Osteocyte (in vitro differentiated cells): ENCODE measurements at regions not wholly inside any gene's neighbourhood (a gene's known extent, or its start where the extent isn't known, plus 50 kb on each side); places are given as distances from the start of the nearest gene placed in this dataset.

Source experiments
- DNase-seq: peaks from one replicate; pipeline ENCODE4 v3.0.0; 2021; ENCODE audit warnings: mixed read lengths; ENCODE audit not compliant: unreplicated experiment; ENCODE audit errors: extremely low spot score
- H3K27ac Mint-ChIP-seq: one replicate; pipeline ENCODE4 v1.8.0; 2021; ENCODE audit warnings: mild to moderate bottlenecking, mixed read lengths; ENCODE audit not compliant: unreplicated experiment
- H3K27me3 Mint-ChIP-seq: one replicate; pipeline ENCODE4 v1.8.0; 2021; ENCODE audit warnings: mixed read lengths; ENCODE audit not compliant: unreplicated experiment
- H3K36me3 Mint-ChIP-seq: one replicate; pipeline ENCODE4 v1.8.0; 2021; ENCODE audit warnings: mixed read lengths; ENCODE audit not compliant: unreplicated experiment
- H3K4me1 Mint-ChIP-seq: one replicate; pipeline ENCODE4 v1.8.0; 2021; ENCODE audit warnings: mixed read lengths; ENCODE audit not compliant: unreplicated experiment
- H3K4me3 Mint-ChIP-seq: one replicate; pipeline ENCODE4 v1.8.0; 2021; ENCODE audit warnings: mild to moderate bottlenecking, moderate library complexity, mixed read lengths; ENCODE audit not compliant: unreplicated experiment
- H3K9me3 Mint-ChIP-seq: one replicate; pipeline ENCODE4 v1.8.0; 2021; ENCODE audit warnings: mixed read lengths; ENCODE audit not compliant: unreplicated experiment
- CTCF ChIP-seq: fragments of 200-600 bp; sonication (generic); IDR thresholded peaks from 2 replicates; pipeline ENCODE4 v1.5.0; 2021; ENCODE audit warnings: antibody characterized with exemption, mild to moderate bottlenecking, moderate library complexity

GRCh38 chr2:238666543-238666942, 181.3 kb upstream of the TWIST2 start:
- H3K27ac Mint-ChIP-seq = no peak overlapping the region
- DNase-seq = no peak
- no peak overlapping the region for H3K4me3 Mint-ChIP-seq
- no peaks in the 10 kb centered on the region for H3K36me3 Mint-ChIP-seq
- peaks cover 5% of the 10 kb centered on the region for H3K27me3 Mint-ChIP-seq
- TF ChIP-seq CTCF = no peak
- no peaks in the 10 kb centered on the region for H3K4me1 Mint-ChIP-seq
- H3K9me3 Mint-ChIP-seq = peaks cover 3% of the 10 kb centered on the region

GRCh38 chr2:238667008-238667407, 180.9 kb upstream of the TWIST2 start:
- Mint-ChIP-seq H3K36me3 (no peaks in the 10 kb centered on the region), H3K4me1 (no peaks in the 10 kb centered on the region), H3K9me3 (peaks cover 4% of the 10 kb centered on the region), H3K27me3 (peaks cover 5% of the 10 kb centered on the region), H3K27ac (no peak overlapping the region), H3K4me3 (no peak overlapping the region)
- peak; percentile 38 for DNase-seq
- TF ChIP-seq CTCF = no peak

GRCh38 chr2:238667639-238668038, 180.2 kb upstream of the TWIST2 start:
- peaks cover 9% of the 10 kb centered on the region for H3K27me3 Mint-ChIP-seq
- no peak for TF ChIP-seq CTCF
- DNase-seq = no peak
- H3K4me1 Mint-ChIP-seq = no peaks in the 10 kb centered on the region
- no peaks in the 10 kb centered on the region for H3K36me3 Mint-ChIP-seq
- H3K4me3 Mint-ChIP-seq = no peak overlapping the region
- H3K9me3 Mint-ChIP-seq = peaks cover 4% of the 10 kb centered on the region
- H3K27ac Mint-ChIP-seq = no peak overlapping the region

GRCh38 chr2:238668426-238668825, 179.5 kb upstream of the TWIST2 start:
- Mint-ChIP-seq H3K36me3 (no peaks in the 10 kb centered on the region), H3K4me3 (no peak overlapping the region), H3K27ac (no peak overlapping the region), H3K4me1 (no peaks in the 10 kb centered on the region), H3K27me3 (peaks cover 9% of the 10 kb centered on the region), H3K9me3 (peaks cover 4% of the 10 kb centered on the region)
- peak; percentile 19 for DNase-seq
- TF ChIP-seq CTCF = no peak

GRCh38 chr2:238669046-238669445, 178.8 kb upstream of the TWIST2 start:
- no peaks in the 10 kb centered on the region for H3K36me3 Mint-ChIP-seq
- no peak for TF ChIP-seq CTCF
- H3K4me3 Mint-ChIP-seq = no peak overlapping the region
- DNase-seq = peak; percentile 8
- no peak overlapping the region for H3K27ac Mint-ChIP-seq
- H3K27me3 Mint-ChIP-seq = peaks cover 9% of the 10 kb centered on the region
- peaks cover 4% of the 10 kb centered on the region for H3K9me3 Mint-ChIP-seq
- no peaks in the 10 kb centered on the region for H3K4me1 Mint-ChIP-seq
